HG02943 (cell line): ENCODE measurements at regions not wholly inside any gene's neighbourhood (a gene's known extent, or its start where the extent isn't known, plus 50 kb on each side); places are given as distances from the start of the nearest gene placed in this dataset.
A peak's percentile ranks its signal among the peaks of the same experiment; 100 is the strongest.

Experiments
- ATAC-seq: cut with Tn5 transposase; IDR thresholded peaks from one replicate; pipeline ENCODE4 v1.9.1; 2021; ENCODE audit warnings: mild to moderate bottlenecking, low read depth, moderate library complexity; ENCODE audit not compliant: unreplicated experiment

DNA sequence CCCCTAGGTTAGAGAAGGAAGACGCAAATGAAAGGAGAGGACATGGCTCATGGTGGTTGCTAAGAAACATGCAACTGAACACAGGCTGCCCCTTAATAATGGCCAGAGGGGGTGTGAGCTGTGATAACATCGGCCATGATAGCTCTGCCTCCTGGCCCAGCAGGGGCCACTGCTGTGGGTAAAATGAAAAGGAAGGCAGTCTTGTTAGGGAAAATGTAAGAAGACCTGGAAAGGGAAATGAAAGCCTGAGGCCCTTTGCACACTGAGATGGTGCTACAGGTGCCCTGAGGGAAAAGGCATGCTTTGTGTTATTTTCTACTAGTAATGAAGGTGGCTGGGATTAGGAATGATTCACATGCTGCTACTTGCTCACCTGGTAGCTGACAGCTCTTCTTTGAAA, 123.6 kb upstream of the MID1 start:
- no peak for ATAC-seq

DNA sequence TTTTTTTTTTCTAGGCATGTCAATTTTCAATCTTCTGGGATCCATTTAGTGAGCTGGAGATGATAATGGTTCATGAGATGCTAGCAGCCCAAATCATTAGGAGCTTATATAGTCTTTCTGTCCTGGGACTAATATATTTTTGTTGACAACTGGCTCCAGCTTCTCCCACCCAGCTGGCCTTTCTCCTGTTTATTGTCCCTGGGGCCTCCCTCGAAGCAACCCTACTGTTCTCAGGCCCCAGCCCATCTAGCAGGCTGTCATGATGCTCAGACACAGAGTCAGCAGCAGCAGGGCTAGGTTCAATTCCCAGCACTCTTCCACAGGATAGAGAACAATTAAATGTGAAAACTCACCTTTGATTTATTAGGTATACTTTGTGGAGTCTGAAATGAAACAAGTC, 127.6 kb upstream of the MID1 start:
- no peak for ATAC-seq

DNA sequence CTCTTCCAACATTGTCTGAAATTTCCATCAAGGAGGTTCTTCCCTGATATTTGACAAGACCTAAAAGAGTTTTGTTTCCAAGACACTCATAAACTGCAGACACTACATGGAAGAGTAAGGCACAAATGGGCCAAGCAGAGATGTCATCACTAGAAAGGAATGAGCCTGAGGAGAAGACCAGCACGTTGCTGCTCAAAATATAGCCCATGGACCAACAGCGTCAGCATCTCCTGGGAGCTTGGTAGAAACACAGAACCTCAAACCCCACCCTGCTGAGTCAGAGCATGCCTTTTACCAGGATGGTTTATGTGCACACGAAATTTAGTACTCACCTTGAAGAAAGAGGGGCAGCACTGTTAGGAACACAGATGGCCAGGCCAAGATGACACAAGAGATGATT, 128.7 kb upstream of the MID1 start:
- no peak for ATAC-seq

DNA sequence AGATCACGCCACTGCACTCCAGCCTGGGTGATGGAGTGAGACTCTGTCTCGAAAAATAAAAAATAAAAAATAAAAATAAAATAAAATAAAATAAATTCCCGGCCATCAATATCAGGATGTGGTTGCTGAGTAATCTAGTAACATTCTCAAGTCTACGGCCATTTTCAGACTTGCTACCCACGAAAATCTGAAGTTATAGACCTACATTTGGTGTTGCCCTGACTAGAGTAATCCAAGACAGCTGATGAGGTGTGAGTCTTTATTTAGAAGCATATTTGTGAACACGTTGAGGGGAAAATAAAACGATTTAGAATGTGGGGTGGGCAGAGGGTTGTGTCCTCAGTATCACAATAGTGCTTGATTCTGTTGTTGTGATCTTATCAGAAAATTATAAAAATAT, 130.2 kb upstream of the MID1 start:
- ATAC-seq, result no peak

DNA sequence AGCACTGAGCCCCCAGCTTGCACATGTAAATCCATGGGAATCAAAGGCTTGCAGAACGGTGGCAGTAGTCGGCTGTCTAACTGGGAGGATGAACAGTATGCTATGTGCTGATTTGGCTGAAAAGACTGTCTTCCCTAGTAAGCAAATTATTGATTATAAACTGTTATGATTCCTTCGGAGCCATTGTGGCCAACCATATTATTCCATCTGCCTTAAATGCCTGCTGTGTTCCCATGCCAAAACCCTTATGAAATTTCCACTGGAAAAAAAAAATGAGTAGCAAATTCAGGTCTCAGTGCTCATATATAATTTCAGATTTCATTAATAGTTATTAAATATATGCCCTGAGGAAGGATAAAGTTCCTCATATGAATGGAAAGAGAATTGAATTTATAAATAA, 132.7 kb upstream of the MID1 start:
- no peak for ATAC-seq

DNA sequence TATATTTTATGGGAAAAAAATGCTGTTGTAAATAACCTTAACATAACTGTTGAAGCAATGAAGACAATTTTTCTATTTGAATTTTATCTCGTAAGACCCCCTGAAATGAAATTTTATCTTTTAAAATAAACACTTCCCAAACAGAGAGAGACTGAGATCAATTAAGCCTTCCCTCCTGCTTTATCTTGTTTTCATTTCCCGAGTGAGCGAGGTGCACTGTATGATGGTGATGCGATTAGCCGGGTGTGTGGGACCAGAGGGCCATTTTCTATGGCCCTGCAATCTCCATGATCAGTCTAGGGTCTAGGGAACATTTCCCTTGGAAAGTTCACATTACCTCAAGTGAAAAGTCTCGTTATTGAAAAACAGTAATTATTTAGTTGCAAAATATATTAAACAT, 134.1 kb upstream of the MID1 start:
- no peak for ATAC-seq

DNA sequence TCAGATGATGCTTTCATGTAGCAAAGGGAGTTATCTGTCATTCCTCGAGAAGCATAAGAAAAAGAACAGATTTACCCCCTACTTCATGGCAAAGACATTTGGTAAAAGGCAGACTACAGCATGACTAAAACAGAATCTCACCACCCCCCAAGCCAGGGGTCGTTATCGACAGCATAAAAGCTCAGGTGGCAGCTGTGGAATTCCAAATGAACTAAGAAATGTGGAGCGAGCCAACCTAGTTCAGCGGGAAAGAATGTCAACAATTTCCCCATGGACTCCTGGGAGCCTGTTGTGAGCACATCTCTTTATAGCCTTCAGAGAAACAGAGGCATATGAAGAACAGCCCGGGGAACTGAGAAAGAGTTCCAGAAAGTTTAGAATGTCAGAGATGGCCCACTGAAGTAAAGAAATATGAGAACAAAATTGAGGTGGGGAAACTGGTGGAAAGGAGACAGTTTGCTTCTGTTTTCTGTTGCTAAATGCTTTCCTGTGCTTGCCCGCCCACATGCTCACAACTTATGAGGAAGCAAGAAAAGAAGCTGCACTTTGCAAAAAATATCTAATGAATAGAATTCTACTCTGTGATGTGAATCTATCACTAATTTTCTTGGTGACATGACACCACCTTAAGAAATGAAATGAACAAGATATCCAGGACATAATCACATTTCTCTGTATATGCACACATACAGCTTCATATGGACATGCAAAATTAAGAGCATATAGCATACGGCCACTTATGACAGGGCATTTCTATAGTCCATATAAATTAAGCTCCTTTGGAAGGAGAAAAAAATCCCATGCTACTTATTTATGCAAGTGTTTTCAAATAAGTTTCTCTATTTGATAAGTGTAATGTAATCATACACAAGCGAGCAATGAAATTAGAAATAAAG, 135.3 kb upstream of the MID1 start:
- ATAC-seq, result no peak

DNA sequence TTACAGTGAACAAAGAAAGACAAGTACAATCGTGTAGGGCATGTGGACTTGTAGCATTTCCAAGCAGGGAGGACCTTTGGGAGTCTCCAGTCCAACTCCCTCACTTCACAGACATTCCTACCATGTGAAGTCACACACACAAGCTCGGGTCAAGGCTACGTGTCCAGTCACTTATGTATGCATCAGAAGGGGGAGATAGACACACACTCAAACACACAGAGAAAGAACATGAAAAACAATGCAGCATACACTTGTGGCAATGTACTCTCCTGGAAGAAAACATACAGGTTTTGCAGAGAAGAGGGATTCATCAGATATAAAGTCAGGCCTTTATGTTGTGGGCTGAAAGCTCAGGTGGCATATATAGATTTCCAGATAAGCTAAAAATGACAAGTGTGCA, 136.1 kb upstream of the MID1 start:
- no peak for ATAC-seq

DNA sequence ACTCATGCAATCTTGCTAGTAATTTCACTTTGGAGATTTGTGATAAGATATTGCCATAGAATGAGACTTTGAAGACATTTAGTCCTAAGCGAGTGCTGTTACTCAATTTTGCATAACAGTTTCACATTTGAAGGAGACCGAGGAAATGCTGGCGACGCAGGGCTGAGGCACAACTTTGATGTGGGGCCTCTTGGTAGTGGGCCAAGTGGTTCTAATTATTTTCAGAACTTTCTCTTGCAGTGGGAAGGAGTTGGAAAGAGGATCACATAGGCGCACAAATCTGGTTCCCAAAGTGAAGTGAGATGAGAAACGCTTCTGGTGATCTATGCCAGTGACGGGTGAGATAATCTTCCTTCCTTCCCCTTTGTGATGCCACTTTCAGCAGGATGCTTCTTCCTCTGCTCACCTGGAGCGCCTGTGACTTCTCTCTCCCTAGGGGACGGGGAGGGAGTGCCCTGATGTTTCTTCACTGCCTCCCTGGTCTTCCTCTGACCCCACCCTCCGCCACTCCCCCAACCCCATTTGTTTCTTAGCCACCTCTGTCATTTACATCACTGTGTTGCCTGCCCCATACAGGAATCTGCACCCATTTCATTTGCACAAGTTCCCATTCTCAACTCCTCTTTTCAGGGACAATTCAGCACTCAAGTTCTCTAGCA, 138.9 kb upstream of the MID1 start:
- ATAC-seq, result no peak

DNA sequence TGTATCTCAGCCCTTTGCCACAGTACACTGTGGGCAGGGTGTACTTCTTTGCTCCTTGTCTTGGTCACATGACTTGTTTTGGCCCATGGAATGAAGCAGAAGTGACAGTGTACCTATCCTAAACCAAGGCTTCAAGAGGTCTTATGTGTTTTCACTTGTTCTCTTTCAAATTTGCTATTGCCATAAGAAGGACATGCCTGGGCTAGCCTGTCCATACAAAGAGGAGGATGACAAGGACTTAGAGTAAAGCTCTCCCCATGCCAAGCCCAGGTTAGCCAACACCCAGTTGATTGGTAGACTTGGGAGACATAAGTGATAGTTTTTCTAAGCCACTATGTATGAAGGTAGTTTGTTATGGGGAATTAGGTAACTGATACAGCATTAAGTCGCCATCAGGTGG, 141.1 kb upstream of the MID1 start:
- ATAC-seq, result no peak

DNA sequence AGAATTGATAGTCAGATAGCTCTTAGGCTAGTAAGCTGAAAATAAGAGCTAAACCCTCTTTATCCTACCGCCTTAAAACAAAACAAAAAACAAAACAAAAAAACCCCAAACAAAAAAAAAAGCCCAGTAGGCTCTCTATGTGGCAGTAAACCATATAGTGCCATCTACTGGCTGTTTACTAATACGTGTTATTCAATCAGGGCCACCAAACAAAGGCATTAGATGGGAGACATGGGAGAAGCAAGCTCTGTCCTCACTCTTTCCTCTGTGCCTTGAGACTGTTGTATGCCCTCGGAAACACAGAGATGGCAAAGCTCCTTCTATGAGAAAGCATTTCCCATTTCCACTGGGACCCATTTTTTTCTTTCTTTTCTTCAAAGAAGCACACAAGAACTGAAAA, 148.8 kb upstream of the MID1 start:
- peak; percentile 76 for ATAC-seq

DNA sequence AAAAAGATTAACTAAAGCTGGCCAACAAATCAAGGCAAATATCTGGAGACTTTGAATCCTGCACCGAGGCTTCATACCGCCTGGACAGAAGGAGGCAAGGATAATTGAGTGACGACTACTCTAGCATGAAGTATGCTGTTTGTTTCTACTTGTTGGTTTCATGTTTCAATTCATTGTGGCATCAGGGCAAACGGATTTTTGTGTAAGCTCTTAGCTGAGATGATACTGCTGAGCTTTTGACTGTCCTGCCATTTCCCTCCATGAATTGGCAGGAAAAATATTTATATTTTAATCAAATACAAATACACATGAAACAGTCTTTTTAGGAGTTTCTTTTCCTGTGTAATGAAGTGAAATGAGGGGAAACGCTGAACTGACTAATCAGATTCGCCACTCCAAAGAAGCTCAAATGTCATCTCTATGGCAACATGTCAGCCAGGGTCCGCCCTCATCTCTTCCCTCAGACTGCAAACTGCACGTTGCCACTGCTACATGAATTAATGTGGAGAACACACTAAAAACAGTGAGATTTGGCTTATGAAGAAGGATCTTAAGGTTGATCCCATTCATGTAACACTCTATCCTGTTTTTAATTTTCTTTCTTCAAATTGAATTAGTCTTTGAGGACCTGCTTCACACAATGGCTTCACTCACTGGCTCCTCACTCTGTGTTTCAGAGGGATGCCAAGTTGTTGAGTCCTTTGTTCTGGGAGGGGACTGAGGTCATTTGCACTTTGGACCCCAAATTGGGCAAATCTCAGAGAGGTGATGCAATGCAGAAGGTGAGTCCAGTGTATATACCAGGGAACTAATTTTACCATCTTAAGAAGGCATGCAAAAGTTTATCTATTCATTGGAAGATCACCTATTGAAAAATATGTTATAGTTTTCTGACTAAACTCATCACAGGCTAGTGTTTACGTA, 149.6 kb upstream of the MID1 start:
- no peak for ATAC-seq

DNA sequence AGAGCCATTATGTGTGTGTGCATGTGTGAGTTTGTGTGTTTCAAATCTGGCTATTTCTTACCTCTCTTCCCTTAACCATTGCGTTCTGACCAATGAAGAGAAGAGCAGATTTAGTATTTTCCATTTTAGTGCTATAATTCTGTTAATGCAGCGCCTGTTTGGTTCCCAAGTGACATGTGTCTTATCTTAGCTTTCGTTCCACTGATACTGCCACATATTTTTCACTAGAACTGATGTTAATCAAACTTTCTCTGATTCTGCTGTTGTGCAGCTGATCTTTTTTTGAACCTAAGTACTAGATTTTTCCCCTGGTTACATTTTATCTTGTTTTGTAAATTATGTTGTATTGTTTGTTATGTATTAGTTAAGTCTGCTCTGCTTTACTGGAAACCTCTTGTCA, 152.9 kb upstream of the MID1 start:
- ATAC-seq, result no peak

DNA sequence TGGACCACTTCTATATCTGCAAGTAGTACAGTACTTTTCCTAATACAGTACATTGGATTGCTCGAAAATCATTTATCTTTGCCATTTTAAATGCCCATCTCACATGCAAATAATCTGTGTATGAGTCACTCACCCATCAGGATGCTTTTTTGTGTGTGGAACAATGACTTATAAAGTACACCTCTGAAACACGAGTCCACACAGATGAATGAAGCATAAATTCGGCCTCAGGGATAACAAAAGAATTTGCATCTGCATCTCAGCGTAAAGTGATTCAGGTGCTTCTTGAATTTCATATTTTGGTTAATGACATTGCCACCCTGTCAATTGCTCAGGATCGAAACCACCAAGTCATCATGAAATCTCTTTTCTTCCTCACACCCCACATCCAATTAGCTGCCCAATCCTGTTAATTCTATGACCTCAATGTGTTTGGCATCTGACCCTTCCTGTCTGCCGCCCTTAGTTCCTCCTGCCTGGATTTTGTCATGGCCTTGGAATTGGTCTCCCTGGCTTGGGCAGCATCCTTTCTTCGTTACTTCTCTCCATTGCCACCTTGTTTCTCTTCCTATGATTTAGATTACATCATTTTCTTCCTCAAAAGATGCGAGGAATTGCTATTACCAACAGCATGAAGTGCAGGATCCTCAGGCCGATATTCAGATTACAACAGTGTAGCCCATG, 161.6 kb upstream of the MID1 start:
- ATAC-seq, result no peak

DNA sequence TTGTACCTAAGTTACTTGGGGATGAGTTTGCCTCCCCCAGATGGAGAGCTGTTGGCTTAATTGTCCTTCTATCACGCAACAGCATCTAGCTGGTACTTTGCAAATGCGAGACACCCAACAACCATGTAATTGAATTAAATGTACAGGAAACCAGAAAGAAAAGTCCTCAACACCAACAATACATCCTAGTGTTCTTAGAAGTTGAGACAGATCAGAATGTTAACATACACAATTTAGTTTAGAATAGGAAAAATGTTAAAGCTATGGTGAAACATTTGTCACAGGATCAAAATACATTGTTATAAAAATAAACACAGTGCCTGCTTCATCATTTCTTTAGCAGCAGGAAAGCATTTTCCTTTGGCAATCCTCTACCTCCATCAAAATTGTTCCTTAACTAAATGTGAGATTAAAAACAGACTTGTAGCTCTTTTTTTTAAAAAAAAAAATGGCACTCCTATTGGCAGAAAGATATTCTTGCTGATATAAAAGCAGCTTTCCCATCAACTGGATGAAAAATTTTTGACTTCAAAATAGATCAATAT, 163.1 kb upstream of the MID1 start:
- ATAC-seq, result no peak

DNA sequence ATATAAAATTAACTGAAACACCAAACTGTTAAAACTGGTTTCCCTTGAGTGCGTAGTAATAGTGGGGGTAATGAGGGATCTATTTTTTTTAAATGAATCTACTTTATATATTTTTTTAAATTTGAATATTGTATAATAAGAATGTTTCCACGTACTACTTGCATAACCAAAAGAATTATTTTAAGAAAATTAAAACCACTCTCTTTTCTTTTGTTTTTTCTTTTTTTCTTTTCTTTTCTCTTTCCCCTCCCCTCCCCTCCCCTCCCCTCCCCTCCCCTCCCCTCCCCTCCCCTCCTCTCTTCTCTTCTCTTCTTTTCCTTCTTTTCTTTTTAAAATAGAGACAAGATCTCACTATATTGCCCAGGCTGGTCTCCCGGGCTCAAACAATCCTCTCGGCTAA, 166.9 kb upstream of the MID1 start:
- no peak for ATAC-seq

DNA sequence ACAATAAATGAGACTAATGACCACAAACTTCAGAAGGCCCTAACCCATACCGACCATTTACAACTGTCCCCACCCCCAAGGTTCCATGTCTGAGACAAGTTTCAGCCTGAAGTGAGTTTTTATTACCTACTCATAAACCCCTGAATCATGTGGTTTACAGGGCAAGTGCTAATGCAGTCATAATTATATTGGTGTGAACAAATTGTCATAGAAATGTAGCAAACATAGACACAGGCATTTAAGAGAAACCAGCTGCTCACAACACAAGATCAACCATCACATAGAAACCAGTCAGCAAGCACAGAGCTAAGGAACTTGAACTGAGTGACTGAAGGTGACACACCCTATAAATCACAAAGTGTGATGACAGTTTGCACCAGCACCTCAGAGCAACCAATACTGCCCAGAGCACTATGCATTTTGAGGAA, 173.8 kb upstream of the MID1 start:
- no peak for ATAC-seq

DNA sequence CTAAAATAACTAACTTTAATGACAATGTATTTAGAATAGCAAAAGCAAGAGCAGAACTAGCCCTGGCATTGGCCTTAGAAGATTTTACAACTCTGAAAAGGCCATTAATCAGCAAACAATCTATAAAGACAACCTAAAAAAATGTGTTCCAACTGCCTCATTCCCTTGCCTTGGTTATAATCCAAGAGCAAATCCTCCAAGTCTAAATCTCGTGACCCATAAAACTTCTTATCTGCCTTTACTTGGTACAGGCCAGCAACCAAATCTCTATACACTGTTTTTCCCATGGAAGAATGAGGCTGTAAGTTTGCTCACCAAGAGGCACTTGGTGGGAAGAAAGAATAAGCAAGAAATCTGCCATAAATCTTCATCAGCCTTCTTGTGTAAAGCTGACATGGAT, 175.3 kb upstream of the MID1 start:
- no peak for ATAC-seq

DNA sequence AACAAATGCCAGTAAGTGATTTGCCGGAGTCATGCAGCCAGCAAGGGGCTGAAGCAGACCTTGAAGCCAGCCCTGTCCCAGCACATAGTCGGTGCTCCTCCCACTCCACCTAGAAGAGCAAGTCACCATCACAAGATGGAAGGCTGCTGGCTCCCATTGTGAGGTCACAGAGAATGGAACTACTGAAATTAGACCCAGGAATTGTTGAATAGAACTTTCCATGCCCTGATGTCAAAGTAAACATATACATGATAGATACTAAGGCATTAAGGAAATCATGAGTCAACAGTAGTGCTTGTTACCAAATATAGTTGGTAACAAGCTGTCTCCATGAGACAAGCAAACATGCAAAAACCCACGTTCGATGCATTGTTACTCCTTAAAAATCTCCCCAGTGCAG, 177.1 kb upstream of the MID1 start:
- ATAC-seq, result no peak

DNA sequence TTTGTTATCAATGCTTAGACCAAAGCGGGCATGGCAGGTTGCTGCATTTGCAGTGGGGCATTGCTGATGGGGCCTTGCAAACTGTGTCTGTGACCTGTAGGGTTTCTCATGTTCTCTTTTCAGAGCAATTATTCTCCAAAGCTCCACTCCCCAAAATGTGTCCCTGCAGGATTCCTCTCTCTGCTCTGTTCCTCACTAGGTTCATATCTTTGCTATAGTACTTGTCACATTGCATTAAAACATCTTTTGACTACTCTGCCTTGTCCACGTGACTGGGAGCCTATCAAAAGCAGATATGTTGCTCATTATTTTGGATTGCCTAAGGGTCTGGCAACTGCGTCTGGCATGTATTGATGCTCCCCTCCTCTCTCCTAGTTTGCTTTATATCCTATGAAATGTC, 177.7 kb upstream of the MID1 start:
- no peak for ATAC-seq
